HG03442 (cell line): ENCODE measurements at regions not wholly inside any gene's neighbourhood (a gene's known extent, or its start where the extent isn't known, plus 50 kb on each side); places are given as distances from the start of the nearest gene placed in this dataset.
"Not testable (repeated sequence)": the region's sequence is repeated elsewhere in the genome, so short reads cannot be mapped to it uniquely, and the experiment has no call there.

Source experiments
- ATAC-seq: cut with Tn5 transposase; IDR thresholded peaks from one replicate; pipeline ENCODE4 v1.9.1; 2021; ENCODE audit warnings: mild to moderate bottlenecking, moderate library complexity; ENCODE audit not compliant: unreplicated experiment

DNA sequence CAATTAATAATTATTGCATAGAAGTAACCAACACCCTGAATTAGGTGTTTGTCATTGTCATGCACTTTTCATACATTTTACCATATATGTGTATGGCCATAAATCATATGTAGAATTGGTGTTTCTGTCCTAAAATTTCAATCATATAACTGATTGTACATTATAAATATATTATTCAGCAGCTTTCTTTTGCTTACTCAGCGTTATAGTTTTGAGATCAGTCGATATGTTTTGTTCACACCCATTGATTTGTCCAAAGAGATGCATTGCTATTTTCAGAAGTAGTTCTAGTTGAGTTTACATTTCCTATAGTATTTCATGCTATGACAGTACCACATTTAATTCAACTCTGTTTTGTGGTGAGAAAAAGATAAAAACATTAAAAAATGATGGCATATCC is 50.5 kb upstream of the PARP4 start:
- ATAC-seq, result no peak

GRCh38 chr13:24563971-24564370 is 51.4 kb upstream of the PARP4 start:
- not testable (repeated sequence) for ATAC-seq

DNA sequence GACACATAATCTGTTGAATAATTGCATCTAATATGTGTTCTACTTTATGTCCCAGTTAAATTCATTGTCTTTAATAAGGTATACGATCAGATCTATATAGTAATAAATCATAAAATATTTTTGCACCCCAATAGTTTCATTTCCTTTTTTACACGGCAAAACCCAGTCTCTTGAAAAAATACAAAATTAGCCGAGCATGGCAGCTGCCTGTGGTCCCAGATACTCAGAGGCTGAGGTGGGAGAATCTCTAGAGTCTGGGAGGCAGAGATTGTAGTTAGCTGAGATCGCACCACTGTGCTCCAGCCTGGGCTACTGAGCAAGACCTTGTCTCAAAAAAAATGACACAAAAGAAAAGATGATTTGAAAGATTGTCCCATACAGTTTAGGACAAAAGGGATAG is 52.3 kb upstream of the PARP4 start:
- no peak for ATAC-seq

DNA sequence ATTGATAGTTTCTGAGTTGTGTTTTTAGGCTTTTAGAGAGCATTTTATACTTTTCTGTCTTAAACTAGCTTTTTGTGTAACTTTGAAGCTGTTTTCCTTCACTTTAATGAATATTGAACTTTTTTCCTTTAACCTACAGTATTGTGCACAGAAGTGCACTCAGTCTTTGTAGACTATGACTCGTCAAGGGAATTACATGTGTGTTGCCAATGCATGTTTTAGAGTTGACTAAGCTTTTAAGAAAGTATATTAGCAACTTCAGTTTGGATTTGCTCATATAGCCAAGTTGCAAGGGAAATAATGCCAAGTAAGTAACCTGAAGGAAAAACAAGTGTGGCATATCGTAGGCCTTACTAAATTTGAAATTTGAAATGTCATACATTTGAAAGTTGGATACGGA is 55.0 kb upstream of the PARP4 start:
- ATAC-seq, result not testable (repeated sequence)

- no peak for ATAC-seq
Observed at GRCh38 chr13:24574847-24575246, 62.3 kb upstream of the PARP4 start.

DNA sequence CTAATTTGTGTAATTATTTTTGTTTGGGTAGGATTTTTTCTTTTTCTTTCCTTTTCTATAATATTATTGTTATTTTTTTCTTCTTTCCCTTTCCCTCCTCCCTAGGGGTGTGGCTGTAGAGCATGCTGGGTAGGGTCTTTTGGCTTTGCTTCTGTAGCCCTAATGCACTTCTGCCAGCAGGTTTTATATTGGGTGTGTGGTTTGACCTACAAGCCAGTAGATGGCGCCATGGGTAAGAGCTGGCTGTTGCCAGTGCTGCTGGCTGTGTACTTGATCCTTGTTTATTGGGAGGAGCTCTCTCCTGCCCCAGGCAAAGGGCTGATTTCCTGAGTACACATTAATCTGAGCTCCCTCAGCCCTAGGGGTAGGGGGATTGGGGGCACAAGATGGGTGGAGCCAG is 67.7 kb upstream of the PARP4 start:
- not testable (repeated sequence) for ATAC-seq

DNA sequence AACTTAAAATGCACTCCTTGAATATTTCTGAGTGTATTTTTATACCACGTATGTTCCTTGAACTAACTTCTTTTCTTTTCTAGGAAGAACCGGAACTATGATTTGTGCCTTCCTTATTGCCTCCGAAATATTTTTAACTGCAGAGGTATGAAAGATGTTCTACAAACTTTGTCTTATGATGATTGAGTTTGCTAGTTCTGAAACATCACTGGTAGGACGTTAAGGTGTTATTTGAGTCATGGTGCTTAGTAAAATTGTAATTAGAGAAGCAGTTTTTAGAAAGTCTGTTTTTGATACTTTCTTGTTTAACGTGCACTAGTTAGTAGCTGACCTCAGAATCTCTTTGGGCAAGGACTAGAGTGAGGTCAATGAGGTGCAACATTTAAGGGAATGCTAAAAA is 69.0 kb upstream of the PARP4 start:
- not testable (repeated sequence) for ATAC-seq

DNA sequence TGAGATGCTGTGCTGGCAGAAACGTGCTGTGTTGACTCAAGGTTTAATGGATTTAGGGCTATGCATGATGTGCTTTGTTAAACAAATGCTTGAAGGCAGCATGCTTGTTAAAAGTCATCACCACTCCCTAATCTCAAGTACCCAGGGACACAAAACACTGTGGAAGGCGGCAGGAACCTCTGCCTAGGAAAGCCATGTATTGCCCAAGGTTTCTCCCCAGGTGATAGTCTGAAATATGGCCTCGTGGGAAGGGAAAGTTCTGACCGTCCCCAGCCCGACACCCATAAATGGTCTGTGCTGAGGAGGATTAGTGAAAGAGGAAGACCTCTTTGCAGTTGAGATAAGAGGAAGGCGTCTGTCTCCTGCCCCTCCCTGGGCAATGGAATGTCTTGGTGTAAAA is 79.1 kb upstream of the PARP4 start:
- not testable (repeated sequence) for ATAC-seq

- ATAC-seq, result not testable (repeated sequence)
Observed at GRCh38 chr13:24597906-24598670, 82.1 kb upstream of the ATP12A start.

GRCh38 chr13:24599019-24599791 is 81.0 kb upstream of the ATP12A start:
- not testable (repeated sequence) for ATAC-seq

GRCh38 chr13:24605923-24606372 is 74.3 kb upstream of the ATP12A start:
- ATAC-seq, result no peak

DNA sequence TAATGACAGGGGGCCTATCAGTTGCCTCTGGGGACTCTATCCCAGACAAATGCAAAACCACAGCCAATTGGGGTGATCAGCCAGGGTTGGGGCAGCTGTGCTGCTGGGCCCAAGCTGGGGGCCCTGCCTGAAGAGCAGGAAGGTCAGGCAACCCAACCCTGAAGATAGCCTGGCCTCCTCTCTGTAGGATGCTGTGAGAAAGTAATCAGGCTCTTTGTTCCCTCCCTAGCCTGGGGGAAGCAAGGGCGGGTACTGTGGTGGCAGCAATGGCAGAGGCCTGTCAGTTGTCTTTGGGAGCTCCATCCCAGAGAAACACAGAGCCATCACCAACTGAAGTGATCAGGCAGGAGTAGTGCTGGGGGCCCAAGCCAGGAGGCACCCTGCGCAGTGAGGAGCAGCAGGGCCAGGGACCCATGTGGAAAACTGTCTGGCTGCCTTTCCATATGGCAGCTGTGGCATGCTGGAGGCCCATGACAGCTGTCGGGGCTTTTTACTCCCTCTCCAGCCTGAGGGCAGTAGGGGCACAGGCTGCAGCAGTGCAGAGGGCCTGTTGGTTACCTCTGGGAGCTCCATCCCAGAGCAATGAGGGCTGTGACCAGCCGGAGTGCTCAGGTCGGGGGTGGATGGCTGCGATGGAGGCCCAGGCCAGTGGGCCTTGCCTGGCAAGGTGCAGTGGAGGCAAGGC is 73.6 kb upstream of the ATP12A start:
- no peak for ATAC-seq

- ATAC-seq, result no peak
Observed at GRCh38 chr13:24610956-24611355, 69.3 kb upstream of the ATP12A start.

- no peak for ATAC-seq
Observed at GRCh38 chr13:24612726-24613125, 67.5 kb upstream of the ATP12A start.

DNA sequence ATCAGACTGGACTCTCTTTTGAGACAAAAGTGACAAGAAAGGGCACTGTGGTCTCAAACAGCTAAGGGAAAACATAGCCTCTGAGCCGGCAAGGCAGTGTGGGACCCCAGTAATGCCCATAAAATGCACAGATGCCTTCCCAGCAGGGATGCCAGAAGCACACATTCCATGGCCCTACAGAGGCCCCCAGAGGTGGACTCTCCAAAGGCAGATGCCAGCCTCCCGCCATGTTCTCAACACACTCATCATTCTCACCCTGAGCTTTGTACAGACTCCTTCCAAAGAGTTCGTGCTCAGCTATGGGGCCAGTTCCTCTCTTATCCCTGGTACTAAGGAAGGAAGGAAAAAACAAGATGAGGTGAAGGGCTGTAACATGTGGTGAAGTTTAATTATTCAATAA is 67.1 kb upstream of the ATP12A start:
- ATAC-seq, result no peak

GRCh38 chr13:24613755-24614154 is 66.5 kb upstream of the ATP12A start:
- ATAC-seq, result no peak

- ATAC-seq, result no peak
Observed at GRCh38 chr13:24614306-24615080, 65.7 kb upstream of the ATP12A start.

- ATAC-seq, result no peak
Observed at GRCh38 chr13:24615114-24615513, 65.1 kb upstream of the ATP12A start.

GRCh38 chr13:24615911-24616472 is 64.2 kb upstream of the ATP12A start:
- ATAC-seq, result no peak

DNA sequence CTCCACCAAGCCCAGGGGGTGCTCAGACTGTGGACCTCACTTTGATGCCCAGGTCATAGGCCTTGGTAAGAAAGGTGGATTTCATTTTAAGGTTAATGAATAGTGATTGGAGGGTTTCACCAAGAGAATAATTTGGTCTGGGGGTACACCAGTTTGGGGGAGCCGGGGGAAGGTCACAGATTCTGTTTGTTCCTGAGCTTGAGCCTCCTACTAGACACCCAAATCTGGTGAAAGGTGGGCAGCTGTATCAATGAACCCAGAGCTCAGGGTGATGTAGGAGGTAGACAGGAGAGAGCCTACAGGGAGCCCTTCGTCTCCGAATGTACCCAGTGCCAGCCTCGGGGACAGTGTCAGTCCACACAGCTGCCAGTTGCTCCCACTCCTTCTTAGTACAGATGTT is 63.7 kb upstream of the ATP12A start:
- no peak for ATAC-seq
